GM23338 (cell line): ENCODE measurements at regions not wholly inside any gene's neighbourhood (a gene's known extent, or its start where the extent isn't known, plus 50 kb on each side); places are given as distances from the start of the nearest gene placed in this dataset.

Source experiments
- ATAC-seq: fragments of 200-7000 bp; cut with Tn5 transposase; 3 replicates; pipeline ENCODE4 v1.9.1; 2020
- DNase-seq: peaks from one replicate; pipeline ENCODE4 v3.0.0-alpha.2; 2015; ENCODE audit warnings: low spot score
- H2AFZ ChIP-seq: fragments of 200-600 bp; sonication (generic); 2 replicates; pipeline ENCODE4 v1.8.0; 2016; ENCODE audit warnings: antibody characterized with exemption, mild to moderate bottlenecking, moderate library complexity
- H3F3A ChIP-seq: fragments of 200-600 bp; sonication (generic); replicated peaks from 2 replicates; pipeline ENCODE4 v1.8.0; 2017; ENCODE audit warnings: antibody characterized with exemption, mixed run types, low read depth
- H3K27ac ChIP-seq: fragments of 200-600 bp; sonication (generic); 2 replicates; pipeline ENCODE4 v1.6.1; 2016; ENCODE audit warnings: low read depth
- H3K27me3 ChIP-seq: fragments of 200-600 bp; sonication (generic); 2 replicates; pipeline ENCODE4 v1.8.0; 2016; ENCODE audit warnings: mild to moderate bottlenecking, mixed run types, moderate library complexity; ENCODE audit not compliant: insufficient read depth
- H3K36me3 ChIP-seq: fragments of 200-600 bp; sonication (generic); 2 replicates; pipeline ENCODE4 v1.8.0; 2016; ENCODE audit warnings: mild to moderate bottlenecking; ENCODE audit not compliant: insufficient read depth
- H3K4me1 ChIP-seq: fragments of 200-600 bp; sonication (generic); 2 replicates; pipeline ENCODE4 v1.8.0; 2016; ENCODE audit warnings: mild to moderate bottlenecking, moderate library complexity; ENCODE audit not compliant: insufficient read depth
- H3K4me2 ChIP-seq: fragments of 200-600 bp; sonication (generic); 2 replicates; pipeline ENCODE4 v1.7.1; 2017; ENCODE audit warnings: mixed run types
- H3K4me3 ChIP-seq: fragments of 200-600 bp; sonication (generic); 2 replicates; pipeline ENCODE4 v1.6.1; 2016; ENCODE audit warnings: mixed run types
- H3K79me2 ChIP-seq: fragments of 200-600 bp; sonication (generic); replicated peaks from 2 replicates; pipeline ENCODE4 v1.8.0; 2017; ENCODE audit warnings: mild to moderate bottlenecking; ENCODE audit not compliant: insufficient read depth
- H3K9me2 ChIP-seq: fragments of 200-600 bp; sonication (generic); 2 replicates; pipeline ENCODE4 v1.8.0; 2017; ENCODE audit not compliant: insufficient read depth
- H4K20me1 ChIP-seq: fragments of 200-600 bp; sonication (generic); replicated peaks from 2 replicates; pipeline ENCODE4 v1.8.0; 2017; ENCODE audit warnings: mild to moderate bottlenecking; ENCODE audit not compliant: insufficient read depth
- H3K27ac Mint-ChIP-seq: 2 replicates; pipeline ENCODE4 v1.8.0; 2020; ENCODE audit warnings: inconsistent platforms, mild to moderate bottlenecking, moderate library complexity, mixed read lengths
- H3K27me3 Mint-ChIP-seq: 3 replicates; pipeline ENCODE4 v1.8.0; 2022; ENCODE audit warnings: low read depth, mild to moderate bottlenecking, moderate library complexity, mixed read lengths, inconsistent platforms; ENCODE audit not compliant: insufficient read depth, poor library complexity
- H3K36me3 Mint-ChIP-seq: 3 replicates; pipeline ENCODE4 v1.8.0; 2021; ENCODE audit warnings: low read depth, mild to moderate bottlenecking, inconsistent platforms, moderate library complexity, mixed read lengths
- H3K4me1 Mint-ChIP-seq: 3 replicates; pipeline ENCODE4 v1.8.0; 2020; ENCODE audit warnings: mild to moderate bottlenecking, inconsistent platforms, mixed read lengths
- H3K4me3 Mint-ChIP-seq: 3 replicates; pipeline ENCODE4 v1.8.0; 2021; ENCODE audit warnings: moderate library complexity, mild to moderate bottlenecking, inconsistent platforms, mixed read lengths
- H3K9me3 Mint-ChIP-seq: 3 replicates; pipeline ENCODE4 v1.8.0; 2020; ENCODE audit warnings: moderate library complexity, mild to moderate bottlenecking, inconsistent platforms, mixed read lengths
- CREB1 ChIP-seq: fragments of 250-450 bp; sonication (Bioruptor Pico); IDR thresholded peaks from 2 replicates; pipeline ENCODE4 v1.5.0; 2020; ENCODE audit warnings: low read depth, mild to moderate bottlenecking, moderate library complexity
- CTCF ChIP-seq, 2 experiments: fragments of 200-600 bp in 1 of 2; sonication (generic) in 1 of 2; conservative IDR thresholded peaks; 2 replicates each; pipeline versions ENCODE4 v1.5.1 to v1.6.1; 2016 to 2017; ENCODE audit warnings: antibody characterized with exemption in 2 of 2, low read depth in 2 of 2, mild to moderate bottlenecking in 2 of 2, moderate library complexity in 1 of 2
- ETS1 ChIP-seq: IDR thresholded peaks from 2 replicates; pipeline ENCODE4 v1.6.1; 2016; ENCODE audit warnings: antibody characterized with exemption
- EZH2 ChIP-seq: fragments of 200-600 bp; sonication (generic); IDR thresholded peaks from one replicate; pipeline ENCODE4 v1.8.0; 2017; ENCODE audit warnings: antibody characterized with exemption, mild to moderate bottlenecking, low read depth; ENCODE audit not compliant: unreplicated experiment
- EZH2phosphoT487 ChIP-seq: fragments of 200-600 bp; sonication (generic); IDR thresholded peaks from one replicate; pipeline ENCODE4 v1.8.1; 2018; ENCODE audit warnings: antibody characterized with exemption; ENCODE audit not compliant: unreplicated experiment
- JUNB ChIP-seq: IDR thresholded peaks from one replicate; pipeline ENCODE4 v1.6.1; 2016; ENCODE audit warnings: antibody characterized with exemption; ENCODE audit not compliant: unreplicated experiment
- NANOG ChIP-seq: IDR thresholded peaks from 2 replicates; pipeline ENCODE4 v1.6.1; 2016; ENCODE audit warnings: antibody characterized with exemption, borderline replicate concordance
- POLR2AphosphoS5 ChIP-seq: IDR thresholded peaks from 2 replicates; pipeline ENCODE4 v1.6.1; 2016; ENCODE audit warnings: antibody characterized with exemption, low read depth
- REST ChIP-seq: IDR thresholded peaks from one replicate; pipeline ENCODE4 v1.6.1; 2018; ENCODE audit warnings: antibody characterized with exemption; ENCODE audit not compliant: unreplicated experiment
- STAT1 ChIP-seq: IDR thresholded peaks from one replicate; pipeline ENCODE4 v1.6.1; 2016; ENCODE audit warnings: antibody characterized with exemption; ENCODE audit not compliant: unreplicated experiment
- ZNF114 ChIP-seq: fragments of 250-450 bp; sonication (Bioruptor Pico); IDR thresholded peaks from 2 replicates; pipeline ENCODE4 v1.5.0; 2020; ENCODE audit warnings: mild to moderate bottlenecking, moderate library complexity
- ZNF331 ChIP-seq: fragments of 250-450 bp; sonication (Bioruptor Pico); IDR thresholded peaks from 2 replicates; pipeline ENCODE4 v1.5.0; 2020; ENCODE audit warnings: low read depth, mild to moderate bottlenecking, moderate library complexity
- ZNF462 ChIP-seq: fragments of 250-450 bp; sonication (Bioruptor Pico); IDR thresholded peaks from 2 replicates; pipeline ENCODE4 v1.5.0; 2020; ENCODE audit warnings: mild to moderate bottlenecking, moderate library complexity

- Histone ChIP-seq H4K20me1 (no peaks in the 10 kb centered on the region), H3K79me2 (no peaks in the 10 kb centered on the region), H3K4me3 (no peak overlapping the region), H3K9me2 (peaks cover 6% of the 10 kb centered on the region; the same call in 1 of the 2 replicates), H3K4me2 (peak overlapping the region; percentile 46; the same call in 1 of the 2 replicates), H3K4me1 (peaks cover 26% of the 10 kb centered on the region), H3K27ac (peak overlapping the region; percentile 95), H3F3A (0 out of 2 replicates have a peak, but pooled peaks cover 4% of the 10 kb centered on the region), H3K27me3 (no peaks in the 10 kb centered on the region), H3K36me3 (peaks cover 8% of the 10 kb centered on the region), H2AFZ (no peak overlapping the region)
- Mint-ChIP-seq H3K27ac (peak overlapping the region; percentile 67), H3K9me3 (peaks cover 24% of the 10 kb centered on the region), H3K4me1 (peaks cover 52% of the 10 kb centered on the region), H3K4me3 (no peak overlapping the region), H3K27me3 (peaks cover 9% of the 10 kb centered on the region), H3K36me3 (peaks cover 31% of the 10 kb centered on the region)
- TF ChIP-seq ZNF462 (CRISPR knock-in tag) (no peak), STAT1 (no peak), ZNF114 (CRISPR knock-in tag) (no peak), POLR2AphosphoS5 (no peak), REST (no peak), ETS1 (no peak), ZNF331 (CRISPR knock-in tag) (no peak), CTCF (conservative IDR thresholded peaks at IDR 0.05; ENCODE audit: low read depth in 2 of 2) (no peak), CREB1 (no peak), JUNB (no peak), EZH2 (no peak), NANOG (no peak), EZH2phosphoT487 (no peak)
- ATAC-seq (no peak), DNase-seq (no peak)
Observed at GRCh38 chr2:167860082-167860481, 387.3 kb downstream of the STK39 start.
